Activated naive CD4-positive, alpha-beta T cell treated with anti-CD3 and anti-CD28 coated beads, Interleukin-2, amount 50 U/mL, for 24 hours (primary cell): ENCODE measurements at regions not wholly inside any gene's neighbourhood (a gene's known extent, or its start where the extent isn't known, plus 50 kb on each side); places are given as distances from the start of the nearest gene placed in this dataset.

Experiments
- H3K27ac Mint-ChIP-seq: one replicate; pipeline ENCODE4 v1.8.0; 2021; ENCODE audit warnings: mild to moderate bottlenecking, mixed read lengths
- H3K27me3 Mint-ChIP-seq: one replicate; pipeline ENCODE4 v1.8.0; 2021; ENCODE audit warnings: mixed read lengths
- H3K36me3 Mint-ChIP-seq: one replicate; pipeline ENCODE4 v1.8.0; 2021; ENCODE audit warnings: mixed read lengths
- H3K4me1 Mint-ChIP-seq: one replicate; pipeline ENCODE4 v1.8.0; 2021; ENCODE audit warnings: mixed read lengths
- H3K4me3 Mint-ChIP-seq: one replicate; pipeline ENCODE4 v1.8.0; 2021; ENCODE audit warnings: mild to moderate bottlenecking, mixed read lengths
- H3K9me3 Mint-ChIP-seq: one replicate; pipeline ENCODE4 v1.8.0; 2021; ENCODE audit warnings: mixed read lengths

DNA sequence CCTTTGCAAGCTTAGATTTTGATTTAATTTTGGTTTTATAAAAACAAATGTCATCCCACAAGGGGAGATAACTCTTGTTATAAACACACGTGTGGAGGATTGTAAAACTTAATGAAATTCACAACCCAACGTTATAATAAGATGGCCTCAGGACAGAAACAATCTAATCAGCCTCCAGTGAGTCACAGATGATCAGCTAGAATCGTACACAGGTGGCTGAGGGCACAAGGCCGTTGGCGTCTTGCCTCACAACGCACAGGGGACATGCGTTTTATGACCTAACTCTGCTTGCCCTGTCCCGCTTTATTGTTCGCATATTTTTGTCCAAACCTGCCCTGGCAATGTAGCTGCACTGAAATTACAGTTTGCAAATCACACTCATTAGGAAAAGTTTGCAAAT is 121.9 kb upstream of the PDZRN3 start:
- Mint-ChIP-seq H3K27ac (no peak overlapping the region), H3K4me3 (no peak overlapping the region), H3K36me3 (no peaks in the 10 kb centered on the region), H3K27me3 (no peaks in the 10 kb centered on the region), H3K9me3 (no peaks in the 10 kb centered on the region), H3K4me1 (no peaks in the 10 kb centered on the region)

DNA sequence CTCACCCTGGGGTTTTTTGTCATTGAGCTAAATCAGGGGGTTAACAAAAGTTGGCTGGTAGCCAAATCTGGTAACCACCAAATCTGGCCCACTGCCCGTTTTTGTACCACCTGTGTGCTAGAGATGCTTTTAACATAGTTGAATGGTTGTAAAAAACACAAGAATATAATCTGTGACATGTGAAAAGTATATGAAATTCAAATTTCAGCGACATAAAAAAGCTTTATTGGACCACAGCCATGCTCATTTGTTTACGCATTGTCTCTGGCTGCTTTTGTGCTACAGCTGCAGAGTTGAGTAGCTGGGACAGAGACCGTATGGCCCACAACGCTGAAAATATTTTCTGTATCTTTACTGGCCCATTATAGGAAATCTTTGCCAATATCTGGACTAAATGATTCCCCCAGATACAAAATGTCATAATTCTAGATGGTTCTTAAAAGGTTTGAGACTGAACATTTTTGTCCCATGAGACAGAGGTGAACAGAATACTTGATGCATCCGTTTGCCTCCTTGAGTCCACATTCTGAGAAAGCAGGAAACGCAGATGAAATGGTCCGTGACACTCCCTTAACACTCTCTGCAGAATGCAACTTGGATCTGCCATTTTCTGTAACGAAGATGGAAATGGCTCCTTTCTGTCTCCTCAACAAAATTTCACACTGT is 120.9 kb upstream of the PDZRN3 start:
- no peaks in the 10 kb centered on the region for H3K36me3 Mint-ChIP-seq
- H3K27me3 Mint-ChIP-seq = no peaks in the 10 kb centered on the region
- H3K9me3 Mint-ChIP-seq = peaks cover 5% of the 10 kb centered on the region
- H3K27ac Mint-ChIP-seq = no peak overlapping the region
- H3K4me1 Mint-ChIP-seq = no peaks in the 10 kb centered on the region
- H3K4me3 Mint-ChIP-seq = no peak overlapping the region

DNA sequence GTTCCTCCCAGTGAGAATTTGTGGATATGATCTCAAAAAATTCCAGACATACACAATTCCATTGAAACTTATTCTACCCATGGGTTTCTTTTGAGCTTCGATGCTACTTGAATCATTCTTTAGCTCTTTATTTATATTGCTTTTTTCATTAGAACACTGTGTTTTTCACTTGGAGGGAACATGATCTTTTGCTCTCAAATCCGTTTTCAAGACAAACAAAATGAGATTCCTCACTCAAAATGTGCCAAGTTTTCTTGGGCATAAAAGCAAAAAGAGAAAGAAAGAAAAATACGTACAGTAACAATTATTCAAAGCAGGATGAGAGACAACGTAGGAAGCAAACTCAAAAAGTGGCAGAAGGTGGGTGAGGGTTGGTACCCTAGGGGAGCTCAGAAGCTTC is 118.8 kb upstream of the PDZRN3 start:
- H3K4me3 Mint-ChIP-seq = no peak overlapping the region
- H3K9me3 Mint-ChIP-seq = peaks cover 5% of the 10 kb centered on the region
- H3K27ac Mint-ChIP-seq = no peak overlapping the region
- no peaks in the 10 kb centered on the region for H3K36me3 Mint-ChIP-seq
- no peaks in the 10 kb centered on the region for H3K4me1 Mint-ChIP-seq
- H3K27me3 Mint-ChIP-seq = no peaks in the 10 kb centered on the region

DNA sequence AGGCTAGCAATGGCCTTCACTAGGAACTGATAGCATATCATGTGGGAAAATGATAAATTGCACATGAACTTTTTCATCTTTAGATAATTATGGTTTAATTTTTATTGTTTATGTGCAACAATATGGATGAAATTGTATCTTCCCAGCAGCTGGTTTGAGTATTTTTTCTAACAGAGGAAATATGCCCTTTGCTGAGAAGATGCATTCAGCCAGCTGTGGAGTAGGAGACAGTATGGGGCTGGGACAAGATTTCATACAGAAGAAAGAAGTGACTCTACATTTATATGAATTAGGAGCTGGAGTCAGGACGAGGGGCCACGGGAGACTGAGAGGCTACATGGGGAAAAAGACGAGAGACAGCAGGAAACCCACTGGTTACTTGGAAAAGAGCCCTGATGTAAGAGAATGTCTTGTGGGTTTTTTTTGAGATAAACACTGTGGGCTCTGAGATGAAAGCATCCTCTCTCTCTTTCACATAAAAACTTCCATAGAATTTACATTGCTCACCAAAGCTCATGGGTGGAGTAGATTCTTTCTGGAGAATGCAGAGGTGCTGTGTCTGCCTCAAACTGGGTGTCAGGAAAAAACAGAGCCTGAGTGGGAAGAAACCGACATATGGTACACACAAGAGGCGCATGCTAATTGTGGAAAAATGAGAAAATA is 115.2 kb upstream of the PDZRN3 start:
- Mint-ChIP-seq H3K9me3 (peaks cover 5% of the 10 kb centered on the region), H3K27ac (no peak overlapping the region), H3K27me3 (no peaks in the 10 kb centered on the region), H3K4me3 (no peak overlapping the region), H3K36me3 (no peaks in the 10 kb centered on the region), H3K4me1 (no peaks in the 10 kb centered on the region)

DNA sequence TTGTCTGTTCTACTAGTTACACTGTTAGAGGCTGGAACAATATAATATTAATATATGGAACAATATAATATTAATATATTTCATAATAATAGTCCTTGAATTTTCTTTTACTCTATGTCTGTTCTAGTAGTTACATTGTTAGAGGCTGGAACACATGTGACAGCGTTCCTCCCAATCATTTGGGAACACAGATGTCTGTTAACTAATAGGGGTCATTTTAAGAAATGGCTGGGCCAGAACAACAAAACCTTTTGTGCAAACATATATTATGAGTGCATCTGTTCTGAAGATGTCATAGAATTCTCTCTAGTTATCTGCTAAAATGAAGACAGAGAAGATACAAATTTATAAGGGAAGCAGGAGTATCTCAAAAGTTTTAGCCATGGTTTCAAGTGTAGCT is 114.0 kb upstream of the PDZRN3 start:
- H3K4me3 Mint-ChIP-seq = no peak overlapping the region
- H3K27me3 Mint-ChIP-seq = no peaks in the 10 kb centered on the region
- H3K9me3 Mint-ChIP-seq = peaks cover 5% of the 10 kb centered on the region
- H3K27ac Mint-ChIP-seq = no peak overlapping the region
- H3K4me1 Mint-ChIP-seq = no peaks in the 10 kb centered on the region
- no peaks in the 10 kb centered on the region for H3K36me3 Mint-ChIP-seq

DNA sequence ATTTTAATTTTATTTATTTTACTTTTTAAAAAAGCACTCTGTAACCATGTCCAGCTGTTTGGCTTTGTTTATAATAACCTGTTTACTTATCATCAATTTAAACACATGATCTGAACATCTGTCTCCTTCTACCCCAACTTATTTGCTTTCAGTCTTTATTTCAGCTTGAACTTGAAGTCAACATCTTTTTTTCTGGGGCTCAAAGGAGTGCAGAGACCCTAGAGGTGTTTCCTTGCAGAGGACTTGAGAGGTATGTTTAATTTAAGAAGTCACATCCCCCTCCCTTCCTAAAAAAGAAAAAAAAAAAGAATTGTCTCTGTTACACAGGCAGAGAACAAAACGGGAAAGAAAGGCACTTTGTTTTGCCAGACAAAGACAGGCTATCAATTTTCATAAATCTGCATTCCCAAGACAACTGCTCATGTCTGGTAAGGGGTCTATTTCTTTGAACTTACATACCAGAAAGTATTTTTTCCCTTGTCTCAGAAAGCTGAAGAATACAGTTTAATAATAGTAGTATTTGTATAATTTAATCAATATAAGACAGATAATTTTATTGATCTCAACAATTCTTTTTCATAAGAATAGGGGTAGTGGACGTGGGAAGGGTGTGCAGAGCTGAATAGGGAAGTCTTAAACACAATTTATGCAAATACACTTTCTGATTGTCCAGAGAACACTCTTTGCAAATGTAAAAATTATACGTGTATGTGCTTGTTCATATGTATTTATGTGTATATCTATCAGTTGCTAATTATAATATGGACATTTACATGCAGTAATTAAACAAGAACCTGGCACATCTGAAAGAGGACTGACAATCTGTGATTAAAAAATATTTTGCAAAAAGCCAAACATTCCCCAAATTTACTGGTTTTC is 109.7 kb upstream of the PDZRN3 start:
- no peak overlapping the region for H3K4me3 Mint-ChIP-seq

DNA sequence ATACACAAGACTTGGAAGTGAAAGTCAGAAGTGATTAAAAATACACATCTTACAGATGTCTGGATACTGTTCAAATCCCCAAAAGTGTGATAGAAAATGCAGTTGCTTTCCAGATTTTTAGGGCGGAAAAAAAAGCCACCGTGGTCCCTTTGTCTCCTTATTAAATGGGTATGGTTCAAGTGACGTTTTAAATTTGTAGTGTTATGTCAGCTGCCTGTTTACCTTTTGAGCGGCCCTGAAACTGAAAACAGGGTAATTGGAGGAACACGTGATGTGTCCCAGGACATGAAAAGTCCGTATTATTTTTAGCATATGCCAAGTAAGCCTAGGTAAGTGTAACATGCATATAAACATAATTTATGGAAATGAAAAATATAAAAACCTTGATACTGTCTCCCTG is 109.0 kb upstream of the PDZRN3 start:
- H3K4me1 Mint-ChIP-seq = no peaks in the 10 kb centered on the region
- H3K27me3 Mint-ChIP-seq = no peaks in the 10 kb centered on the region
- H3K27ac Mint-ChIP-seq = no peak overlapping the region
- no peaks in the 10 kb centered on the region for H3K9me3 Mint-ChIP-seq
- no peaks in the 10 kb centered on the region for H3K36me3 Mint-ChIP-seq
- H3K4me3 Mint-ChIP-seq = no peak overlapping the region

More for the DNA sequence above, 109.7 kb upstream of the PDZRN3 start:
- no peaks in the 10 kb centered on the region for H3K9me3 Mint-ChIP-seq
- H3K27me3 Mint-ChIP-seq = no peaks in the 10 kb centered on the region
- no peaks in the 10 kb centered on the region for H3K36me3 Mint-ChIP-seq
- no peaks in the 10 kb centered on the region for H3K4me1 Mint-ChIP-seq
- H3K27ac Mint-ChIP-seq = no peak overlapping the region

DNA sequence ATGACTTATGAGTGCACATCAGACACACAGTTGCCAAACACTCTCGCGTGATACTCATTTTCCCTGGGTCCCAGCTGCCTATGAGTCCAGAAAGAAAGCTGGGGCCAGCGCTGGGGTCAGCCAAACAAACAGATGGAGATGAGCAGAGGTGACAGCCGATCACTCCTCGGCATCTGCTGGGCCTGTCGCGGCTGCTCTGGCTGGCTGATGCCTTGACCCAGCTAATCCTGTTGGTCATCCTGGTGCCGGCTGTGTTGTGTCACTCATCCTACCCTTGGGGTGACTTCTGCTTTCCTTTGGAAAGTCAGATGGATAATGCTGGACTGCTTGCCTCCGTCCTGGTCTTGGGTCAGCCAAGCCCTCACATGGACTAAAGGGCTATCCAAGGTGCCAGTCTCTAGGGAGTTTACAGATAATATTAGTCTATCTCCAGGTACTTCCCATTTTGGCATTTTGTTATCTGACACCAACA is 105.3 kb upstream of the PDZRN3 start:
- H3K4me3 Mint-ChIP-seq = no peak overlapping the region
- H3K27ac Mint-ChIP-seq = no peak overlapping the region

DNA sequence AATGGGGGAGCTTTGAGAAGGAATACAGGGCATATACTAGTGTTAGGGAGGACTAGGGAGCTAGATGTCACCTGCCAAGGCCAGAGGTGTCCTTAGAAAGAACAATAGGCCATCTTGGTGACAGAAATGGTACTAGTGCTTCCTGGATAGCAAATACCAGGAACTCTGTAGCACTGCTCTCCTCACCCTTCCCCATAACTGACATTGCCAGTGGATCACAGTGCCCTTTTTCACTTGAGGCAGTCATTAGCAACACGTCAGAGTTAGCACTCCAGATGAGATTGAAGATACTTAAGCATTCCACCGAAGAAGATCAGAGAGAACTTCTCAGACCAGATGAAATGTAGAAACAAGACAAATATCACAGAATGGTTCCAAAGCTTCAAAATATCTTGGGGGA is 103.1 kb upstream of the PDZRN3 start:
- H3K9me3 Mint-ChIP-seq = peaks cover 6% of the 10 kb centered on the region
- H3K4me1 Mint-ChIP-seq = no peaks in the 10 kb centered on the region
- H3K27ac Mint-ChIP-seq = no peak overlapping the region
- no peak overlapping the region for H3K4me3 Mint-ChIP-seq
- H3K36me3 Mint-ChIP-seq = no peaks in the 10 kb centered on the region
- no peaks in the 10 kb centered on the region for H3K27me3 Mint-ChIP-seq

More for the DNA sequence above, 105.3 kb upstream of the PDZRN3 start:
- H3K27me3 Mint-ChIP-seq = no peaks in the 10 kb centered on the region
- H3K9me3 Mint-ChIP-seq = no peaks in the 10 kb centered on the region
- H3K4me1 Mint-ChIP-seq = no peaks in the 10 kb centered on the region
- H3K36me3 Mint-ChIP-seq = no peaks in the 10 kb centered on the region

DNA sequence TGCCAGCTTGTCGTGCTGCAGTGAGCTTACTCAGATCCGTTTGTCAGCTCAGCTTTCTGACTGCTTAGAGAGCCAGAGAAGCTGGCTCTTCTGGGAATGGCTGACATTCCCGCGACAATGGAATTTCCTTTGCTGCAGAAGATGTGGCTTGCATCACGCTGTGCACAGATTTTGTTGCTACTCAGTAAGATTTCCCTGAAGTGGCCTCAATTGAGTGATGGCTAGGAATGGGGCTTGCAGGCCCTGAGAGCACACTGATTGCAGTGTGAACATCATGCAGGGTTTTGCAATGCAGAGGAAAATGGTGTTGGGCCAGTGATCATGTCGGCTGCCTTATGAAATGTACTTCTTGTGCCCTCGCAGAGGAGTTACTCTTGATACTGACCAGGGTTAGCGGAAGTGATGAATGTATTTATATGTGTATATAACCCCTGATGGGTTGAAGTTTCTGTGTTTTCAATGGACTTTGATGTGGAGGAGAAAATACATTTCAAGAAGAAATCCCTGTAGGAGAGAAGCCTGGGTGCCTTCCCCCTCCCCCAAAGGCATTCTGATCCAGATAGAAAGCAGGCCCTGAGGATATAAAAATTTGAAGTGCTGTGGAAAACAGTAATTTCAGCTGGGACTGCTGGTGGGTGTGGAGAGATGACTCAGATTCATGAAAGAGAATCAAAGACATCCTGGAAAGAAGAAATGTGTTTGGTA is 102.5 kb upstream of the PDZRN3 start:
- Mint-ChIP-seq H3K9me3 (peaks cover 10% of the 10 kb centered on the region), H3K27me3 (no peaks in the 10 kb centered on the region), H3K4me3 (no peak overlapping the region), H3K4me1 (no peaks in the 10 kb centered on the region), H3K36me3 (no peaks in the 10 kb centered on the region), H3K27ac (no peak overlapping the region)

DNA sequence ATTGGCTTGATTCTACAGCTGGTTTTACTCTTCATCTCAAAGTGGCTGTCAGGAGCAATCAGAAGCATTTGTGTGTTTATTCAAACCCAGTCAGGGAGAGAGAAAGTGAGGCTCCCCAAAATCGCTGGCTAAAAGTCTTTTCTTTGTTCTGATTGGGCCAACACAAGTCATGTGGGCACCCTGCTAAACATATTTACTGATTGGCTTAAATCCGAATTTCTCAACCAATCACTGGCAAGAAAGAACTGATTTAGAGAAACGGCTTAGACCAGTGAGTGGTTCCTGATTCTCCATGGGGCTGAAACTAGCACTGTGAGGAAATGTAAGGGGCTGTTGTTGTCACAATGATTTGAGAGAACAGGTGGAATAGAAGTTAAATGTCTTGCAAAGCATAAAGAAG is 98.9 kb upstream of the PDZRN3 start:
- Mint-ChIP-seq H3K4me3 (no peak overlapping the region), H3K36me3 (no peaks in the 10 kb centered on the region), H3K4me1 (no peaks in the 10 kb centered on the region), H3K27me3 (no peaks in the 10 kb centered on the region), H3K9me3 (peaks cover 10% of the 10 kb centered on the region), H3K27ac (no peak overlapping the region)

DNA sequence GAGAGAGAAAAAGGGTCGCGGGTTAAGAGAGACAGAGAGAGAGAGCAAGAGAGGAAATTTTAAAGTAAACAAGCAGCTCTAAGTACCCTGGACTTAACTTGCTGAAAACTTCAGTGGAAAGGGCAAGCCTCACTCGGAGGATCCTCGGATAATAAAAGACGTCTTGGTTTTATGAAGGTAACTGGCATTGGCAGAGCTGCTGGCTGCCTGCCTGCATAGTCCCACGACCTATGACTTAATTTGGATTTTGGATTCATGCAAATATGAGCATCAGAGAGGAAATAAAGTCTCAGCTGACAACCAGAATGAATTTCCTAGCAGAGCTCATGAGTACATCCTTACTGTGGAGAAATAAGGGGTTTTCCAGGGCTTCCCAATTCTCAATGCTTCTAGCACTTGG is 95.1 kb upstream of the PDZRN3 start:
- H3K27me3 Mint-ChIP-seq = no peaks in the 10 kb centered on the region
- no peak overlapping the region for H3K27ac Mint-ChIP-seq
- H3K4me3 Mint-ChIP-seq = no peak overlapping the region
- H3K36me3 Mint-ChIP-seq = no peaks in the 10 kb centered on the region
- H3K4me1 Mint-ChIP-seq = no peaks in the 10 kb centered on the region
- peaks cover 10% of the 10 kb centered on the region for H3K9me3 Mint-ChIP-seq

DNA sequence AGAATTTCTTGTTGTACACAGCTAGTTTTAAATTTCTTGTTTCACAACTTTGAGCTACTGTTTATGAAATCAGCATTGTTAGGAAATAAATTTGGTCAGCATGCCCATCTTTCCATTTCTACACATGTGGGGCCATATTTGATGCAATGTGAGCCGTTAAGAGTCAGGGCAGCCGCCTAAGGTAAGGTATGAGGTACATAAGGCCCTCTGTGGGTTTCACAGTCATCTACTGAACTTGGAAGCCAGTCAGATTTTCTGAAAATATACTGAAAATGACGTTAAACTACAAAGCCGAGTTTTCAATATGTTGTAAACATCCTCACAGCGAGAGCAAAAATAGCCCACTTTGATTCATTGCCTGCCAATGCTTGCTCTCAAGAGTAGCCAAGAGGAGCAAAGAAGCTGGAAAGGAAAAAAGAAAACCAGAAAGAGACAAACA is 94.7 kb upstream of the PDZRN3 start:
- Mint-ChIP-seq H3K27me3 (no peaks in the 10 kb centered on the region), H3K27ac (no peak overlapping the region), H3K4me3 (no peak overlapping the region), H3K4me1 (no peaks in the 10 kb centered on the region), H3K36me3 (no peaks in the 10 kb centered on the region), H3K9me3 (peaks cover 10% of the 10 kb centered on the region)

DNA sequence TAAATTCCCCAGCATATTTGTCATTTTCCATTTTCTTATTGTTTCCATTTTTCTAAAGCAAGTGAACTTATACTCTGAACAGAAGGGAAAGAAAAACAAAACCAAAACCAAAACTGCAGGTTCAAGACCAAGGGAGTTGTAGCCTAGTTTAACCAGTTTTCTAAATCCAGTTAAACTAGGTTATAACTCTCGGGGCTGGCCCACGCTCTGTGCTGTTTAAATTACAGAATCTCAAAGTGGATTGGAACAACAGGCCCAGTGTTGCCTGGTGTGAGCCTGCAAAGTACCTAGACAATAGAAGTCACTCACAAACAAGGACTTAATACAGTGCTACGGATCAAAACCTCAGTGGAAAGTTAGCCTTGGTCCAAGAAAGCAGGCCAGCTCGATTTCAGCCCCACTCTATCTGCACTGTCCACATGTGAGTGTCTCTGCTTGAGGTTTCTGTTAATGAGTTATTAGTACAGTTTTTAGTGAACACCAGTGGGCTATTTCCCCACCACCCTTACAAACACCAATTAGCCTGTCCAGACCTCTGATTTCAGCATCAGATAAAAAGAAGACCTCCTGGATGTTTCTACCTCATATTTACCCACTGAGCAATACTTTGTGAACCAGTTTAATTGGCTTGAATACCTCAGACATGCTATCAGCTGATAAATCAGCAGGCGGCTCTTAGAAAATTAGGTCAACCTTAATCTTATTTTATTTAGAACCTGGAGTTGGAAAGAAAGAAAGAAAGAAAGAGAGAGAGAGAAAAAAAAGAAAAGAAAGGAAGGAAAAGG is 93.8 kb upstream of the PDZRN3 start:
- Mint-ChIP-seq H3K4me3 (no peak overlapping the region), H3K4me1 (no peaks in the 10 kb centered on the region), H3K9me3 (peaks cover 5% of the 10 kb centered on the region), H3K27me3 (no peaks in the 10 kb centered on the region), H3K27ac (no peak overlapping the region), H3K36me3 (no peaks in the 10 kb centered on the region)

DNA sequence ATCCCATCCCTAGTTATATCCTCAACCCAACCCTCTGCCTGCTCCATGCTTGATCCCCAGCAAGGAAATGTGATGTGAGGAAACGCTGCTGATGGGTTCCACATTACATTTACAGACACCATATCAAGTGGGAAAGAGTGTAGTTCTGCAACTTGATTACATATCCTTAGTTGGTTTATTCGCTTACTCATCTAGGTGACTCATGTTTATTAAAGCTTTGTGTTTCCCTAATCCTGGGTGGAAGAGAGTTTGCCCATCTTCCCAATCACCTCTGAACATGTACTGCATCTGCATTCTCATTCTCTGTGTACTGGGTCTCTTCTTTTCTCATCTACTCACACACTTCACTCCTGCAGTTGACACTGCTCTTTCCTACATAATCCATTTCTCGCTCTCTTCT is 91.7 kb upstream of the PDZRN3 start:
- Mint-ChIP-seq H3K9me3 (peaks cover 6% of the 10 kb centered on the region), H3K4me3 (no peak overlapping the region), H3K4me1 (no peaks in the 10 kb centered on the region), H3K36me3 (no peaks in the 10 kb centered on the region), H3K27me3 (no peaks in the 10 kb centered on the region), H3K27ac (no peak overlapping the region)
